ENCODE measurements at regions not wholly inside any gene's neighbourhood (a gene's known extent, or its start where the extent isn't known, plus 50 kb on each side); places are given as distances from the start of the nearest gene placed in this dataset.

DNA sequence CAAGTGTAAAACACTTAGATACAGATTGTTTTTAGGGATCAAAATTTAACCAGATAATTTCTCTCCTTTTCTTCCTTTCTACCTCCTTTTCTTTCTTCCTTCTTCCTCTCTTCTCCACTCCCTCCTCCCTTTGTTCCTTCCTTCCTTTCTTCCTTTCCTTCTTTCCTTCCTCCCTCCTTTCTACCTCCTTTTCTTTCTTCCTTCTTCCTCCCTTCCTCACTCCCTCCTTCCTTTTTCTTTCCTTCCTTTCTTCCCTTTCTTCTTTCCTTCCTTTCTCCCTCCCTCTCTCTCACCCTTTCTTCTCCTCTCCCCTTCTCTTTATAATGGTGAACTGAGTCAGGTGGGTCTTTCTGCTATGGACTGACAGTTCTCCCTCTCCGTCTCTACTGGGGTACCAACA lies 397.5 kb upstream of the CDH11 start:
- no peak for DNase-seq

DNA sequence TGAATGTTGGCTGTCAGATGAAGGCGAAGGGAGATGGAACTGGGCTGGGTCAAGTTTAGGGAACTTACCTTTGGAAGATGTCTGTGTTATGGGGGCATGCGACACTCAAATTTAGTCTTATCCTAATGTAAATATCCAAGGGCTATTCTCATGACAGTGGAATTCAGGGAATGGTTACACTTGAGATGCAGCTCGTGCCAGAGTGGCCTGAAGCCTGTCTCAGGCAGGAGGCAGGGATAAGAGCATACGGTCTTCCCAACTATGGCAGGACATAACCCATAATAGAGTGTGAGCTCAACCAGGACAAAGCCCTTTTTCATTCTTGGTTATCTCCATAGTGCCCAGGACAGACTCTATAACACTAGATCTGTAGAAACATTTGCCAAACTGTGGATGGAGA lies 393.3 kb upstream of the CDH11 start:
- DNase-seq = no peak

GRCh38 chr16:65510850-65511249 lies 389.0 kb upstream of the CDH11 start:
- DNase-seq = no peak

GRCh38 chr16:65510241-65510640 lies 388.4 kb upstream of the CDH11 start:
- DNase-seq = no peak

DNA sequence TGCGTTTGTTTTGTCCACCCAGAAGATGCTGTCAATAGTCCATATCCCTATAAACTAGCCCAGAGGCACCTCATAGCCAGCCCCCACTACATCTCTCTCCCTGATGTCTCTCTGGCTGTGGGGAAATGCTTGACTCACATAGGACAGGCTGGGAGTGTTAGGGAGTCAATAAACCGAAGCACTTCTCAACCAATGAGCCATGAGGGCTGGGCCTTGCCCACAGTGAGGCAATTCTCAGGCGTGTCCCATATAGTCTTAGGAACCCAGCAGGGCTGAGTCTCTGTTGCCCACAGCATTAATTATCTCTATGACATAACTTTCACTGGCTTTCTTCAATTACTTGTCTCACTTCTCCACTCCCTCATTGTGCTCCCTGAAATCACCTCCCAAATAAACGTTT lies 387.3 kb upstream of the CDH11 start:
- no peak for DNase-seq

DNA sequence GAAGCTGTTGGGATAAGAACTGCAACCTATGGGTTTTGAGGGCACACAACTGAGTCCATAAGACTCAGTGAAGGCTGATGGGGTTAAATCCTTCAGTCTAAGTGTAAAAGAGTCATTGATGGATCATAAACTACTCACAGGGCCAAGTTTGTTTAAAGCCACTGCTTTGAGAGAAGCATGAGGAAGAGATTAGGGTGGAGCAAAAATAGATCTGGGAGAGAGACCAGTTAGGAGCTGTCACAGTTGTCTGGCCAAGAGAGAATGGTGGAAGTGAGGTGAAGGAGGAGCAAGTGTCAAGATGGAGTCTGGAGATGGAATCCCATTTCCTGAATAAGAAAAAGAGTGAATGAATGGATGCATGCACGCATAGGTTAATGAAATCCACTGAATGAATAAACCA lies 379.1 kb upstream of the CDH11 start:
- no peak for DNase-seq

DNA sequence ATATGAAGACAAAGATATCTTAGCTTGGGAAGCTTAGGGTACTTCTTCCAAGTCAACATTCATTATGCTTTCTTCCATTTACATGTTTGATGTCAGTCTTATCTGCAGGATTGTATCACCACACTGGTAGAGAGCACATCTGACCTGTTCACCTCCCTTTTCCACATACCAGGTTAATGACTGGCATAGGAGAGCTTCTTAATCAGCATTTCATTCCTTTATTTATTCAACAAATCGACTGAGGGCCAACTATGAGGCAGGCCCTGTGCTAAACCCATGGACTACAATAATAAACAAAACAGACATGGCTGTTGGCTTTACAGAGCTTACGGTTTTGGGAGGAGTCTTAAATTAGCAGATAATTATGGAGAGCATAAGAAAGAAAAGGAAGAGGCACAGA lies 378.1 kb upstream of the CDH11 start:
- DNase-seq = no peak

- no peak for DNase-seq
These were observed 377.7 kb upstream of the CDH11 start for GRCh38 chr16:65499566-65499965.

DNA sequence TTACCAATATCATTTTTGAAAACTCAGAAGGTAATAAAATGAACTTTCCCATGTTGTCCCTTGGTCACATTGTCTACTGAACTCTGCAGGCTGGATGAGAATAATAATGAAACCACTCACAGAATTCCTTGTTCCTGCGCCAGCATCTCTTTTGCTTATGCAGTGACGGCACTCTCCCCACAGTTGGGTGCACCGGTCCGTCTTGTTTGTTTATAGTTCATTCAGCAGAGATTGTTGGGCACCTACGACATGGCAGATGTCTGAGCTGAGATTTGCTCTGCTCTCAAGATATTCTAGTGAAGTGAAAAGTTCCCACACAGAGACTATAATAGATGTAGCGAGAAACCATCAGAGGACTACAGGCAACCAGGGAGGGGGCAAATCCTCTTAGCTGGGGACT lies 375.7 kb upstream of the CDH11 start:
- DNase-seq = no peak

- no peak for DNase-seq
These were observed 373.2 kb upstream of the CDH11 start for GRCh38 chr16:65495106-65495505.

- no peak for DNase-seq
These were observed 372.7 kb upstream of the CDH11 start for GRCh38 chr16:65494609-65495008.

DNA sequence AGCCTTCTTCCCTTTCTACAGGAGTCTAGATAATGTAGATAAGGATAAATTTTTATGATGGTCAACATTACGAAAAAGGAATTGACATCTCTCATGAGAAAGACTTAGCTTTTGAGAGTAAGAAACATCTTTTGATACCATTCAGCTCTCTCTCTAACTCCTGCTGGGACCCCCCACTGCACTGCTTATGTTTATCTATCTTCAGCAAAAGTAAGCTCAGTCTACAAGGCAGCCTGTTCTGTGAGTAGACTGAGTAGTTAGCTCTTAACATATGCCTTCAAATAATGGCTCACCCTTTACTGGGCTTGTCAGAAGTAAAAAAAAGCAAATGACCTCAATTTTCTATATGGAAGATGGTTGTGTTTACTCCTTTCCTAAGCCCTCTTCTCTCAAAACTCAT lies 372.2 kb upstream of the CDH11 start:
- no peak for DNase-seq

GRCh38 chr16:65490286-65490685 lies 368.4 kb upstream of the CDH11 start:
- no peak for DNase-seq

GRCh38 chr16:65489531-65490023 lies 367.7 kb upstream of the CDH11 start:
- DNase-seq = no peak

DNA sequence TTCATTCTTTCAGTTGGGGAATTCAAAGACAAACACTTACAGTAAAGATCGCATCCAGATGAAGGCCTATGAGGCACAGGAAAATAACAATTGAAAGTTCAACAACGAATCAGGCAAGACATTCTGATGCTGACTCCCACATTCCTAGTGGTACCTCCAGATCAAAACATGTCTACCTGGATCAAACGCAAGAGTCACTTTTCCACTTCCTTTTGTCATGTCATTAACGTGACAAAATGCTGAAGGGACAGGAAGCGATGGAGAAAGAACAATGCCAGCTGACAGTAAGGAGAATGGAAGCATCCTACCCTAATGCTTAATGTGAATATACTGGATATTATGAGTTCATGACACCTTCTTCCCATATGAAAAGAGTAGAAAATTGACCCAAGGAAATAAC lies 365.4 kb upstream of the CDH11 start:
- no peak for DNase-seq

- no peak for DNase-seq
These were observed 360.1 kb upstream of the CDH11 start for GRCh38 chr16:65481956-65482355.

- DNase-seq = no peak
These were observed 358.6 kb upstream of the CDH11 start for GRCh38 chr16:65480281-65481091.

- DNase-seq = no peak
These were observed 354.6 kb upstream of the CDH11 start for GRCh38 chr16:65476448-65476955.

- DNase-seq = no peak
These were observed 351.8 kb upstream of the CDH11 start for GRCh38 chr16:65473699-65474098.

DNA sequence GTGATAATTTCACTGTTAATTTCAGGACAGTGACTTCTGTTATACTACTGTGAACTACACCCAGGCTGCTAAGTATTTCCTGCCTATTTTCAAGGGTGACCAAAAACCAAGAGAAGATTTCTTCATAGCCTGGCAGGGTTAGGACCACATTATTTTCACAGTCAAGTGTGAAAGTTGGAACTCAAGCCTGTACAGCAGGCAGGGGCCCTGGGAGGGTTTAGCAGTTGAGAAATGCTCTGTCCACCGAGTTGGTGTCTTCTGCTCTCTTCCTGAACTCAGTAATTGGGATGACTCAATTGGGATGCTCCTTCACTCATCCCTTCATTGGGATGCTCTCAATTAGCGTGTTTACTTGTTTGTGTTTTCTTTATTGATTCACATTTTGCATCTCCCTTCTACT lies 347.3 kb upstream of the CDH11 start:
- no peak for DNase-seq

DNA sequence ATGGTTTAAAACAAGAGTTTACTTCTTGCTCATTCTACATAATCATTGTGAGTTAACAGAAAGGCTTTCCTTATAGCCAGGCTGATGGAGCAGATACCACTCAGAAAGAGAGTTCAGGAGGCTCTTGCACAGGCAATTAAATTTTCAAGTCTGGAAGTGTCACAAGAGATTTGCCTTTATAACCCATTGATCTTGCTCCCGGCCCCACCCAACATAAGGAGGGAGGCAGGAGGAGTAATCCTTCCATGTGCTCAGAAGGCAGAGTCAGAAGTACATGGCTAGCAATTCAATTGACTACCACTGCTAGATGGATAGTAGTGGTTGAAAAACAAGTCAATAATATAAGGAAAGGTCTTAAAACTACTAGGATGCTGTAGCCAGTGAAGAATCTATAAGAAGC lies 346.3 kb upstream of the CDH11 start:
- DNase-seq = no peak

DNA sequence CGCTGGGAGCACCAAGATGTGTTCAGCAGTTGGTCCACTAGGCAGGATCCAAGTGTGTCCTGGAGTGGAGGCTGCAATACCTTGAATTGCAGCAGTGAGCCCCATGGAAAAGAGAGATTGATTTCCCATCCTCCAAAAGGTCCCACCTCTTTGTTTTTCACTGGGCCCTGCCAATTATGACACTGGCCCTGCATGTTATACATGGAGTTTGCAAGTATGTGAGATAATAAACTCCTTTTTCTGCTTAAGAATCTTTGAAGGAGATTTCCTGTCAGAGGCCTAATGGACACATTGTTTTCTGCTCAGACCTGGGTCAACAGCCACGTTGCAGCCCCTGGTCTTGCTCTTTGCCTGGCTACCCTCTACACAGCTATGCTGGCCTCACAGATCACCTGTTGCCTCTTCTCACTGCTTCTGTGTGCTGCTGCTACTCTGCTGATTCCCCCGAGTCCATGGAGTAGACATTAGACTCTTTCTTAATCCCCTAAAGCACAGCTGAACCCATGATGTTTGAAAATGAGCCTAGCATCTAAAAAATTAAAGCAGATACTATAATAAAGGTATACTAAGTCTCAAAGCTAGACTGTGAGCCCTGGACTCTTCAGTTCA lies 341.9 kb upstream of the CDH11 start:
- DNase-seq = no peak

- no peak for DNase-seq
These were observed 335.2 kb upstream of the CDH11 start for GRCh38 chr16:65457084-65457483.

DNA sequence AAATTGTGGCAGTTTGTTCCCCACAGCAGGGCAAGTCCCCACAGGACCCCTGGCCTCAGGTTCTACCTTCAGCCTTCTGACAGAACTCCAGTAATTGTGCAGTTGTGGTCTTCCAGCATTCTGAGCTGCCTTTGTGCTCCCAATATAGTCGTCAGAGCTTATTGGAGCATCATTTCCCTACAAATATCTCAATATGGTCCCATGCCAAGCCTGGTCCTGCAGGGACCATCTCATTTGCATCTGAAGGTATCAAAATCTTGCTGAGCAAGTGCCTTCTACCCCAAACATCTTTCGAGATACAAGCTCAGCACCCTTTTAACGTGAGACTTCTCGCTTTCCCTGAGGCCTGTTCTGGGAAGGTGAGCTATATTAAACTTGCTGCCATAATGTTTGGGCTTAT lies 333.9 kb upstream of the CDH11 start:
- DNase-seq = no peak

- DNase-seq = no peak
These were observed 331.8 kb upstream of the CDH11 start for GRCh38 chr16:65453646-65454045.

All from OCI-M1 (cell line).